ENCODE measurements at regions not wholly inside any gene's neighbourhood (a gene's known extent, or its start where the extent isn't known, plus 50 kb on each side); places are given as distances from the start of the nearest gene placed in this dataset.

DNA sequence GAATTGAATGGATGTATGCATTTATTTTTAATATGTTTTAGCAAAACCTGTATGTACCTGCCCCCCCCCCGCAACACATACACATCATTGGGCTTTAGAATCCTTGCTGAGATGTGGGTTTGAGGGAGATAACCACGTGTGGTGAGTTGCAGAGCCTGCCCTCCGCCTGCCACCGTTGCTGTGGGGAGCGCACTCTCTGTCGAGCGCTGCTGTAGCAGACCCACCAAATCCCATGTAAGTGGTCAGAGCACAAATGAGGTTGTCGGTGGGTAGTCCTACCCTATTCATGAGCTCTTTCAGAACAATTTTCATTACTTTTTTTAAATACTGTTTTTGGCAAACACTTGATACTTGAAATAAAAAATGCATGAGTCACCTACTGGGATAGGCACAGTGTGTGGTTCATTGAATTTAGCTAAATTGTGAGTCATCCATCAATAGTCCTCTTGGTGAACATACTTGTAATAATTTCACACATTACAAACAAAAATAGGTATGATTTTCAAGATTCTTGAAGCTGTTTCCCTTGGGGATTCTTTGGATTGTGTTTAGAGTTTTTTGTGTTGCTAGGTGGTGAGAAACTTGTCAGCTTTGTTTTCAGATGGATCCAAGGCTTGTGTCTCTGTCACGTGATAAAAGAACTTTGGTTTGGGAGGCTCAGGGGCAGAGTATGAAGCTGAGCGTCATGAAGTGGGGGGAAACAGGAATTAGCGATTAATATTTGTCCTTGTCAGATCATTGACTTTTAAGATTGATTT lies 107.6 kb downstream of the PTCSC3 start:
- H3K27ac ChIP-seq (ENCODE audit: insufficient read depth in 1 of 2, low read depth in 1 of 2, low read length in 2 of 2, poor library complexity in 1 of 2, severe bottlenecking in 2 of 2), result no peak overlapping the region
- no peaks in the 10 kb centered on the region for H3K4me1 ChIP-seq (ENCODE audit: control extremely low read depth in 1 of 4, control insufficient read depth in 4 of 4, insufficient read depth in 4 of 4, low read length in 3 of 4)
- POLR2A ChIA-PET, result no interaction called here
- H3K9me3 ChIP-seq (ENCODE audit: control extremely low read depth in 1 of 5, control insufficient read depth in 4 of 5, insufficient read depth in 2 of 5, low read depth in 1 of 5, low read length in 4 of 5), result no peaks in the 10 kb centered on the region
- H3K27me3 ChIP-seq (replicated peaks in 2 of 5; ENCODE audit: control insufficient read depth in 4 of 5, insufficient read depth in 5 of 5, low read length in 4 of 5), result peaks cover 0 to 27% (median 5%) of the 10 kb centered on the region in 5 experiments
- WGBS (ENCODE audit: insufficient coverage), result 80% methylated on average over 10 of the region's 11 CpGs
- no peaks in the 10 kb centered on the region for H3K36me3 ChIP-seq (ENCODE audit: control insufficient read depth in 4 of 4, insufficient read depth in 4 of 4, low read length in 3 of 4)
- CTCF ChIA-PET, result interaction anchor here (0.6 to 4.2 kb wide), 10 partner anchors 9 to 418 kb away, joined by 3 to 20 read pairs (median 4); no protein-coding TSS in a partner anchor
- DNase-seq, result peak in 2 of 3 donors; percentile 2
- no peak overlapping the region for H3K4me3 ChIP-seq (ENCODE audit: control insufficient read depth in 1 of 7, extremely low read depth in 1 of 7, insufficient read depth in 4 of 7, low read depth in 2 of 7, low read length in 6 of 7)

DNA sequence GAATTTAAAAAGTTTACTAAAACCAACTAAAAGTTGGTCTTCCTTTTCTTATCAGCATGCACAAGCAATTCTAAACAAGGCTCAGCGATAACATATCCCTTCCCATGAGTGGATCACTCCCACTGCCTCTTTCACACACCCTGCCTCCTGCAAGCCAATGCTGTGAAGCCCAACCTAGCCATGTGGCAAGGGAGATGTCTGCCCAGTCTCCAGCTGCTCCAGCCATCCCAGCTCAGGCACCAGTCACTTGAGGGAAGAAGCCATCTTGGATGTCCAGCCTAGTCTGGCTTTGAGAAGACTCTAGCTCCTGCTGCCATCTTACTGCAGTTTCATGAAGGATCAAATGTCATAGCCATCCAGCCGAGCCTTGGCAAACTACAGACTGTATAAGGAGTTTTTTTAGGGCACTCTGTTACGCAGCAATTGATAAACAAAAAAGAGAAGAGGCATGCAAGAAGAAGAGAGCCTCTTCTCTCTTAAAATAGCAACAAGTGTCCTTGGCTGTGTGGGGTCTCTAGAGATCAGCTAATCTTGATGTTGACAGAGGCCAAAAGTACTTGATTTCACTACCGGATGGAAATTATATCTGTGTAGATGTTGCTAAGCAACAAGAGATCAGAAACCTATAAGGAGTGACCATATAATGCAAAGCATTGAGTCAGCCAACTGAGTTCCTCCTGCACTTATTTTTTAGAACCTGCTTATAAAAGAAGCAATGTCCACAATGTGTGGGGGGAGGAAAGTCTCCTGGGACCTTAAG lies 108.9 kb downstream of the PTCSC3 start:
- POLR2A ChIA-PET, result no interaction called here
- Histone ChIP-seq H3K4me1 (ENCODE audit: control extremely low read depth in 1 of 4, control insufficient read depth in 4 of 4, insufficient read depth in 4 of 4, low read length in 3 of 4) (no peaks in the 10 kb centered on the region), H3K4me3 (ENCODE audit: control insufficient read depth in 1 of 7, extremely low read depth in 1 of 7, insufficient read depth in 4 of 7, low read depth in 2 of 7, low read length in 6 of 7) (no peak overlapping the region), H3K9me3 (ENCODE audit: control extremely low read depth in 1 of 5, control insufficient read depth in 4 of 5, insufficient read depth in 2 of 5, low read depth in 1 of 5, low read length in 4 of 5) (no peaks in the 10 kb centered on the region), H3K36me3 (ENCODE audit: control insufficient read depth in 4 of 4, insufficient read depth in 4 of 4, low read length in 3 of 4) (no peaks in the 10 kb centered on the region), H3K27ac (ENCODE audit: insufficient read depth in 1 of 2, low read depth in 1 of 2, low read length in 2 of 2, poor library complexity in 1 of 2, severe bottlenecking in 2 of 2) (no peak overlapping the region), H3K27me3 (replicated peaks in 2 of 5; ENCODE audit: control insufficient read depth in 4 of 5, insufficient read depth in 5 of 5, low read length in 4 of 5) (peaks cover 0 to 27% (median 5%) of the 10 kb centered on the region in 5 experiments)
- no peak for DNase-seq
- WGBS (ENCODE audit: insufficient coverage), result 91% methylated on average over 4 of the region's 4 CpGs
- CTCF ChIA-PET, result no interaction called here

DNA sequence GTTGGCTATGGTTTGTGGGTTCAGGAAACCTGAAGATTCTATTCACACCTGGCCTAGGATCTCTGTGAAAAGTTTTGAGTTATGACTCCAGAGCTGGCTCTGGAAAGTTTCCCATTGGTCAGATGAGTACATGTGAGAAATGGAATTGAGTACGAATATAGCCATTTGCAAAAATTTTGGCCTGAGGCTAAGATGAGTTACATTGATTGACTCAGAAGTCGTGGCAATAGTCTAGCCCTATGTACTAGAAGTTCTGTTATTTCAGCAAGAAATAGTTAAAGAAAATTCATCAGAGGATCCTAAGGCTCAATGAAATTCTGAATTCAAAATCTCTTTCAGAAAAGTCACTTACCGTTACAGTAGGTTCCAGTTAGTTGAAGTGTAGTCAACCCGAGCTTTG lies 109.9 kb downstream of the PTCSC3 start:
- 100% methylated on average over 4 of the region's 4 CpGs for WGBS (ENCODE audit: insufficient coverage)
- H3K27me3 ChIP-seq (replicated peaks in 2 of 5; ENCODE audit: control insufficient read depth in 4 of 5, insufficient read depth in 5 of 5, low read length in 4 of 5), result peaks cover 0 to 27% (median 5%) of the 10 kb centered on the region in 5 experiments
- no peak overlapping the region for H3K4me3 ChIP-seq (ENCODE audit: control insufficient read depth in 1 of 7, extremely low read depth in 1 of 7, insufficient read depth in 4 of 7, low read depth in 2 of 7, low read length in 6 of 7)
- POLR2A ChIA-PET, result no interaction called here
- no peaks in the 10 kb centered on the region for H3K4me1 ChIP-seq (ENCODE audit: control extremely low read depth in 1 of 4, control insufficient read depth in 4 of 4, insufficient read depth in 4 of 4, low read length in 3 of 4)
- no peak overlapping the region for H3K27ac ChIP-seq (ENCODE audit: insufficient read depth in 1 of 2, low read depth in 1 of 2, low read length in 2 of 2, poor library complexity in 1 of 2, severe bottlenecking in 2 of 2)
- CTCF ChIA-PET, result no interaction called here
- H3K9me3 ChIP-seq (ENCODE audit: control extremely low read depth in 1 of 5, control insufficient read depth in 4 of 5, insufficient read depth in 2 of 5, low read depth in 1 of 5, low read length in 4 of 5), result no peaks in the 10 kb centered on the region
- no peak for DNase-seq
- no peaks in the 10 kb centered on the region for H3K36me3 ChIP-seq (ENCODE audit: control insufficient read depth in 4 of 4, insufficient read depth in 4 of 4, low read length in 3 of 4)

DNA sequence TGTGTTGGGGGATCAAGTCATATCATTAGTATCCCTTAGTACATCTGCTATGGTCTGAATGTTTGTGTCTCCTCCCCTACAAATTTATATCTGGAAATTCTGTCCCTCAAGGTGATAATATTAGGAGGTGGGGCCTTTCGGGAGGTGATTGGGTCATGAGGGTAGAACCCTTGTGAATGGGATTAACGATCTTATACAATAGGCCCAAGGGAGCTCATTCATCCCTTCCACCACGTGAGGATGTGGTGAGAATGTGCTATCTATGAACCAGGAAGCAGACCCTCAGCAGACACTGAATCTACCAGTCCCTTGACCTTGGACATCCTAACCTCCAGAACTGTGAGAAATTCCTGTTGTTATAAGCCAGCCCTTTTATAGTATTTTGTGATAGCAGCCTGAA lies 110.7 kb downstream of the PTCSC3 start:
- Histone ChIP-seq H3K36me3 (ENCODE audit: control insufficient read depth in 4 of 4, insufficient read depth in 4 of 4, low read length in 3 of 4) (no peaks in the 10 kb centered on the region), H3K27ac (ENCODE audit: insufficient read depth in 1 of 2, low read depth in 1 of 2, low read length in 2 of 2, poor library complexity in 1 of 2, severe bottlenecking in 2 of 2) (no peak overlapping the region), H3K4me1 (ENCODE audit: control extremely low read depth in 1 of 4, control insufficient read depth in 4 of 4, insufficient read depth in 4 of 4, low read length in 3 of 4) (no peaks in the 10 kb centered on the region), H3K9me3 (ENCODE audit: control extremely low read depth in 1 of 5, control insufficient read depth in 4 of 5, insufficient read depth in 2 of 5, low read depth in 1 of 5, low read length in 4 of 5) (no peaks in the 10 kb centered on the region), H3K4me3 (ENCODE audit: control insufficient read depth in 1 of 7, extremely low read depth in 1 of 7, insufficient read depth in 4 of 7, low read depth in 2 of 7, low read length in 6 of 7) (no peak overlapping the region), H3K27me3 (replicated peaks in 2 of 5; ENCODE audit: control insufficient read depth in 4 of 5, insufficient read depth in 5 of 5, low read length in 4 of 5) (peaks cover 0 to 21% (median 3%) of the 10 kb centered on the region in 5 experiments)
- ChIA-PET CTCF (no interaction called here), POLR2A (no interaction called here)
- no peak for DNase-seq
- no CpG with 5 or more reads among the region's 3 CpGs for WGBS (ENCODE audit: insufficient coverage)

DNA sequence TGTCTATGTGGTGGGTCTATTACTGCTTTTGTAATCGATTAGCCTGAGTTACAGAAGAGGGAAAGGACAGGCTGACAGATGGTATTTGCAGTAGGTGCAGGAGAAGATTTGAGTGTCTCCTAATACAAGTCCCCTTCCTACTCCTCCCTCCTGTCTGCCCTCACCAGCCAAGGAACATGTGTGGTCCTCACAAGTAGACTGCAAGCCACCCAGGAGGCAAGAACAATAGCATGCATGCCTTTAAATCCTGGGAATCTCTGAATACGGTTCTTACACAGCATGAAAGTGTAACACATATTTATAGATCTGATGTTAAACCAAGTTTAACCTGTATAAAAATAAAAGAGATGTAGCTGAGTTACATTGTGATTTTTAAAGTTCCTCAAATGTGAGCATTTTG lies 117.0 kb downstream of the PTCSC3 start:
- POLR2A ChIA-PET, result no interaction called here
- H3K27me3 ChIP-seq (replicated peaks in 2 of 5; ENCODE audit: control insufficient read depth in 4 of 5, insufficient read depth in 5 of 5, low read length in 4 of 5), result peaks cover 0 to 16% (median 7%) of the 10 kb centered on the region in 5 experiments
- H3K27ac ChIP-seq (ENCODE audit: insufficient read depth in 1 of 2, low read depth in 1 of 2, low read length in 2 of 2, poor library complexity in 1 of 2, severe bottlenecking in 2 of 2), result no peak overlapping the region
- no peak for DNase-seq
- H3K4me3 ChIP-seq (ENCODE audit: control insufficient read depth in 1 of 7, extremely low read depth in 1 of 7, insufficient read depth in 4 of 7, low read depth in 2 of 7, low read length in 6 of 7), result no peak overlapping the region
- H3K36me3 ChIP-seq (ENCODE audit: control insufficient read depth in 4 of 4, insufficient read depth in 4 of 4, low read length in 3 of 4), result no peaks in the 10 kb centered on the region
- no peaks in the 10 kb centered on the region for H3K9me3 ChIP-seq (ENCODE audit: control extremely low read depth in 1 of 5, control insufficient read depth in 4 of 5, insufficient read depth in 2 of 5, low read depth in 1 of 5, low read length in 4 of 5)
- WGBS (ENCODE audit: insufficient coverage), result no CpG with 5 or more reads among the region's 2 CpGs
- CTCF ChIA-PET, result interaction anchor here (1.7 kb wide), 1 partner anchor 9 kb away, joined by 6 read pairs; no protein-coding TSS in a partner anchor
- no peaks in the 10 kb centered on the region for H3K4me1 ChIP-seq (ENCODE audit: control extremely low read depth in 1 of 4, control insufficient read depth in 4 of 4, insufficient read depth in 4 of 4, low read length in 3 of 4)

DNA sequence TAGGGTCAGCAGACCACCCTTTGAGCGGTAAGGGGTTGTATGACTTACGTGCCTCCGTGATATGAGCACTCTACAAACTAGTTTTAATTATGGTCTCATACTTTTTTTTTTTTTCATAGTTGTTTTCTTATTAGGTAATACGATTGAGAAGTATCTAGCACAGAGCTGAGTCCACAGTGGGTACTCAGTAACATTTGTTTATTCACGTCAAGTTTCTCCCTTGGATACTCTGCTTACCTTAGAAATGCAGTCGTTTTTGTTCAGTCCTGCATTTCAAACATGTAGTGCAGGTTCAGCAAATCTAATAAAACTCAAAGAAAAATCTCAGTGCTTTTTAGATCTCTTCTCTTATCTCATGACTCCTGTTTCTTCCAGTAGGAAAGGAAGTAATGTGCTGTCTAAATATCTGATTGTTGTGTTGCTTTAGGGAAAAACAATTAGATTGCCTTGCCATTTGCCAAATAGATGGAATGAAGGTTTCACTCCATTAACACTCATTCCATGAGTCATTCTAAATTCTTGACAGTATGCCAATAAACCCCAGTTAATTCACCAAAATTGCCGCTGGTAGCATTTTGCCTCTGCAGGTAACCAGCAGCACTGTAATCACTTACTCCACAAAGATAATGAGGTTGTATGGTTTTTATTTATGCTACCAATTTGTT lies 118.9 kb downstream of the PTCSC3 start:
- ChIA-PET POLR2A (no interaction called here), CTCF (no interaction called here)
- Histone ChIP-seq H3K36me3 (ENCODE audit: control insufficient read depth in 4 of 4, insufficient read depth in 4 of 4, low read length in 3 of 4) (no peaks in the 10 kb centered on the region), H3K27me3 (replicated peaks in 2 of 5; ENCODE audit: control insufficient read depth in 4 of 5, insufficient read depth in 5 of 5, low read length in 4 of 5) (peaks cover 1 to 16% (median 7%) of the 10 kb centered on the region in 5 experiments), H3K27ac (ENCODE audit: insufficient read depth in 1 of 2, low read depth in 1 of 2, low read length in 2 of 2, poor library complexity in 1 of 2, severe bottlenecking in 2 of 2) (no peak overlapping the region), H3K4me1 (ENCODE audit: control extremely low read depth in 1 of 4, control insufficient read depth in 4 of 4, insufficient read depth in 4 of 4, low read length in 3 of 4) (no peaks in the 10 kb centered on the region), H3K9me3 (ENCODE audit: control extremely low read depth in 1 of 5, control insufficient read depth in 4 of 5, insufficient read depth in 2 of 5, low read depth in 1 of 5, low read length in 4 of 5) (no peaks in the 10 kb centered on the region), H3K4me3 (ENCODE audit: control insufficient read depth in 1 of 7, extremely low read depth in 1 of 7, insufficient read depth in 4 of 7, low read depth in 2 of 7, low read length in 6 of 7) (no peak overlapping the region)
- 81% methylated on average over 3 of the region's 7 CpGs for WGBS (ENCODE audit: insufficient coverage)
- DNase-seq, result no peak

DNA sequence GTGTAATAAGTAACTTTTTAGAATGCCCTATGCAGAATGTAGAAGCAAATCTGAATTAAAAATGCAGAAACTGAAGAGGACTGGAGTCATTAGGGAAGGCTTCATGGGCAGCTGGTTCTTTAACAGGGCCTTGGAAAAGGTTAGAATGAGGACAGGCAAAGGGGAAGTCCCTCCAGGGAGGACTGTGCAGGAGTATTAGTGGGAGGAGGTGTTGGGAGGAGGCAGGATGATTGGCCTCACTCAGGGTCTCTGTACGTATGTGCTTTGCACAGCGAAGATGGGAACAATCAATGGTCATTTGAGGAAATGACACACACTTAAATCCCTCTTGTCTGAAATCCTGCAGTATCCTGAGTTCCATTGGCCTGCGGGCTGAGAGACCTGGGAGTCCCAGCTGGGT lies 119.7 kb downstream of the PTCSC3 start:
- H3K4me1 ChIP-seq (ENCODE audit: control extremely low read depth in 1 of 4, control insufficient read depth in 4 of 4, insufficient read depth in 4 of 4, low read length in 3 of 4), result no peaks in the 10 kb centered on the region
- no CpG with 5 or more reads among the region's 3 CpGs for WGBS (ENCODE audit: insufficient coverage)
- H3K27me3 ChIP-seq (replicated peaks in 2 of 5; ENCODE audit: control insufficient read depth in 4 of 5, insufficient read depth in 5 of 5, low read length in 4 of 5), result peaks cover 2 to 16% (median 7%) of the 10 kb centered on the region in 5 experiments
- POLR2A ChIA-PET, result no interaction called here
- no peak for DNase-seq
- H3K9me3 ChIP-seq (ENCODE audit: control extremely low read depth in 1 of 5, control insufficient read depth in 4 of 5, insufficient read depth in 2 of 5, low read depth in 1 of 5, low read length in 4 of 5), result no peaks in the 10 kb centered on the region
- no peak overlapping the region for H3K4me3 ChIP-seq (ENCODE audit: control insufficient read depth in 1 of 7, extremely low read depth in 1 of 7, insufficient read depth in 4 of 7, low read depth in 2 of 7, low read length in 6 of 7)
- CTCF ChIA-PET, result no interaction called here
- H3K36me3 ChIP-seq (ENCODE audit: control insufficient read depth in 4 of 4, insufficient read depth in 4 of 4, low read length in 3 of 4), result no peaks in the 10 kb centered on the region
- H3K27ac ChIP-seq (ENCODE audit: insufficient read depth in 1 of 2, low read depth in 1 of 2, low read length in 2 of 2, poor library complexity in 1 of 2, severe bottlenecking in 2 of 2), result no peak overlapping the region

All from common myeloid progenitor, CD34-positive (primary cell).